CD4-positive, alpha-beta T cell (primary cell): ENCODE measurements at regions not wholly inside any gene's neighbourhood (a gene's known extent, or its start where the extent isn't known, plus 50 kb on each side); places are given as distances from the start of the nearest gene placed in this dataset.

Experiments
- ATAC-seq: fragments of 200-7000 bp; cut with Tn5 transposase; one replicate; pipeline ENCODE4 v1.10.0; 2022; ENCODE audit warnings: mild to moderate bottlenecking; ENCODE audit not compliant: poor library complexity
- CTCF ChIA-PET: fragments of 350-600 bp; sonication (Branson Sonifier 250); formaldehyde crosslinking; loops from one replicate; lab custom pipeline; 2021; ENCODE audit warnings: antibody characterized with exemption, inconsistent platforms; lab: Charles Lee
- POLR2A ChIA-PET: fragments of 350-600 bp; sonication (Branson Sonifier 250); formaldehyde crosslinking; loops from one replicate; lab custom pipeline; 2021; ENCODE audit warnings: antibody characterized with exemption, inconsistent platforms; lab: Charles Lee
- DNase-seq, 14 experiments: peaks; one replicate each; pipeline ENCODE4 v3.0.0-alpha.2; 2013 to 2020; ENCODE audit warnings: mixed read lengths in 2 of 14
- H3K27ac ChIP-seq, 2 donors: one replicate each; pipeline versions ENCODE4 v1.5.1 to v1.7.0; 2013; ENCODE audit warnings: low read length in 2 of 2, low read depth in 1 of 2, mild to moderate bottlenecking in 1 of 2
- H3K27me3 ChIP-seq, 2 experiments: 1 replicate in 1 of 2; 2 replicates in 1 of 2; pipeline versions ENCODE4 v1.6.1 to v1.7.0; 2013; ENCODE audit warnings: low read length in 2 of 2, control low read depth in 1 of 2, mild to moderate bottlenecking in 1 of 2, moderate library complexity in 1 of 2; ENCODE audit not compliant: insufficient read depth in 2 of 2, control insufficient read depth in 1 of 2
- H3K36me3 ChIP-seq: one replicate; pipeline ENCODE4 v1.6.1; 2013; ENCODE audit warnings: low read length, control low read depth; ENCODE audit not compliant: insufficient read depth
- H3K4me1 ChIP-seq: one replicate; pipeline ENCODE4 v1.6.1; 2013; ENCODE audit warnings: low read length, control low read depth; ENCODE audit not compliant: insufficient read depth
- H3K4me3 ChIP-seq: one replicate; pipeline ENCODE4 v1.5.1; 2013; ENCODE audit warnings: mild to moderate bottlenecking, low read length, moderate library complexity
- H3K9me3 ChIP-seq, 2 experiments: 1 replicate in 1 of 2; 2 replicates in 1 of 2; pipeline versions ENCODE4 v1.6.1 to v1.7.0; 2013; ENCODE audit warnings: low read length in 2 of 2, mild to moderate bottlenecking in 2 of 2, control low read depth in 1 of 2, moderate library complexity in 1 of 2; ENCODE audit not compliant: control insufficient read depth in 1 of 2, insufficient read depth in 1 of 2
- H3K27ac Mint-ChIP-seq: one replicate; pipeline ENCODE4 v1.8.0; 2020; ENCODE audit warnings: mixed read lengths
- H3K27me3 Mint-ChIP-seq: one replicate; pipeline ENCODE4 v1.8.0; 2021; ENCODE audit warnings: mixed read lengths
- H3K36me3 Mint-ChIP-seq: one replicate; pipeline ENCODE4 v1.8.0; 2021; ENCODE audit warnings: low read depth, mixed read lengths
- H3K4me1 Mint-ChIP-seq: one replicate; pipeline ENCODE4 v1.8.0; 2021; ENCODE audit warnings: low read depth, mixed read lengths
- H3K4me3 Mint-ChIP-seq: one replicate; pipeline ENCODE4 v1.8.0; 2020; ENCODE audit warnings: mild to moderate bottlenecking, mixed read lengths
- H3K9me3 Mint-ChIP-seq: one replicate; pipeline ENCODE4 v1.8.0; 2020; ENCODE audit warnings: mixed read lengths
- intact Hi-C, 2 experiments: fragments of 100-400 bp; cut with DNase I in 1 of 2; cut with micrococcal nuclease in 1 of 2; formaldehyde crosslinking; loops; one replicate each; pipeline versions ENCODE4 v1.15.1 to v1.9.0; 2023 to 2025; cut with DNase I, micrococcal nuclease
- TF ChIP-seq, protein P1 (sequence below): fragments of 200-600 bp; IDR thresholded peaks from one replicate; pipeline ENCODE4 v1.8.0; 2022; ENCODE audit warnings: antibody characterized with exemption, mild to moderate bottlenecking

DNA sequence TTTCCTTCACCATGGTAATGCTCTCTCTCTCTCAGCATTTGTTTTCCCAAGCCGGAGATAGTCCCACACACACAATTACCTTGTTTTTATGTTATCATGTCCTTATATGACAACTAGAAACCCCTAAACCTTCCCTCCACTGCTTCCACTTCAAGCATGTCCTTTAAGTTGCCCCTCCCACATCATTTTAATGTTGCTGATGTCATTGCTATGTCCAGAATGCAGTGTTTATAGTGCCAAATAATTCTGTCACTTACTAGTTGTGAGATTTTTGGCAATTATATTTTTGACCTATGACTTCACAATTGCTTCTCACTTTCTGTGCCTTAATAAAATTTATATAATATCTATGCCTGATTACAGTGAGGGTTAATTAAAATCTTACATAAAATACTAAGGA lies 645.9 kb downstream of the XPNPEP1 start:
- no peak overlapping the region for H3K27ac Mint-ChIP-seq
- TF ChIP-seq, protein P1, sequence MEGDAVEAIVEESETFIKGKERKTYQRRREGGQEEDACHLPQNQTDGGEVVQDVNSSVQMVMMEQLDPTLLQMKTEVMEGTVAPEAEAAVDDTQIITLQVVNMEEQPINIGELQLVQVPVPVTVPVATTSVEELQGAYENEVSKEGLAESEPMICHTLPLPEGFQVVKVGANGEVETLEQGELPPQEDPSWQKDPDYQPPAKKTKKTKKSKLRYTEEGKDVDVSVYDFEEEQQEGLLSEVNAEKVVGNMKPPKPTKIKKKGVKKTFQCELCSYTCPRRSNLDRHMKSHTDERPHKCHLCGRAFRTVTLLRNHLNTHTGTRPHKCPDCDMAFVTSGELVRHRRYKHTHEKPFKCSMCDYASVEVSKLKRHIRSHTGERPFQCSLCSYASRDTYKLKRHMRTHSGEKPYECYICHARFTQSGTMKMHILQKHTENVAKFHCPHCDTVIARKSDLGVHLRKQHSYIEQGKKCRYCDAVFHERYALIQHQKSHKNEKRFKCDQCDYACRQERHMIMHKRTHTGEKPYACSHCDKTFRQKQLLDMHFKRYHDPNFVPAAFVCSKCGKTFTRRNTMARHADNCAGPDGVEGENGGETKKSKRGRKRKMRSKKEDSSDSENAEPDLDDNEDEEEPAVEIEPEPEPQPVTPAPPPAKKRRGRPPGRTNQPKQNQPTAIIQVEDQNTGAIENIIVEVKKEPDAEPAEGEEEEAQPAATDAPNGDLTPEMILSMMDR: no peak
- intact Hi-C loops: no loop called here
- Histone ChIP-seq H3K9me3 (no peaks in the 10 kb centered on the region), H3K4me1 (no peaks in the 10 kb centered on the region), H3K4me3 (no peak overlapping the region), H3K27ac (no peak overlapping the region), H3K36me3 (no peaks in the 10 kb centered on the region), H3K27me3 (no peaks in the 10 kb centered on the region)
- ATAC-seq: no peak
- ChIA-PET CTCF (no interaction called here), POLR2A (no interaction called here)
- no peaks in the 10 kb centered on the region for H3K36me3 Mint-ChIP-seq
- H3K27me3 Mint-ChIP-seq: no peaks in the 10 kb centered on the region
- no peak for DNase-seq
- no peak overlapping the region for H3K4me3 Mint-ChIP-seq
- H3K4me1 Mint-ChIP-seq: no peaks in the 10 kb centered on the region
- no peaks in the 10 kb centered on the region for H3K9me3 Mint-ChIP-seq

DNA sequence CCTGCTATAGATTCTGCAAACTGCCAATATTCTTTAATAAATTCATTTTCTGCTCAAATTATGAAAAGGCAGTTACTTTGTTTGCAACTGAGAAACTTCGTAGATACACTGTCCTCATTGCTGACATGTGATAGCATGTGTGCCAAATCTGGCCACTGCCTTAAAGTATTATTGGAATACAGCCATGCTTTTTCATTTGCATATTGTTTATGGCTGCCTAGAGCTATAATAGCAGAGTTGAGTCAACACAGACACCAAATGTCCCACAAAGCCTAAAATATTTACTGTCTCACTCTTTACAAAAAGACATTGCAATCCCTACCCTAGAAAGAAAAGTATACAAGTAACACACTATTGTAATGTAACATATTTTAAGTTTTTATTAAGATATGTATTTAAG lies 647.4 kb downstream of the XPNPEP1 start:
- Mint-ChIP-seq H3K4me3 (no peak overlapping the region), H3K27ac (no peak overlapping the region), H3K27me3 (no peaks in the 10 kb centered on the region), H3K9me3 (no peaks in the 10 kb centered on the region), H3K4me1 (no peaks in the 10 kb centered on the region), H3K36me3 (no peaks in the 10 kb centered on the region)
- H3K27ac ChIP-seq: no peak overlapping the region
- H3K27me3 ChIP-seq: no peaks in the 10 kb centered on the region
- intact Hi-C loops: no loop called here
- no peak for ATAC-seq
- H3K4me3 ChIP-seq: no peak overlapping the region
- TF ChIP-seq, protein P1: no peak
- H3K4me1 ChIP-seq: no peaks in the 10 kb centered on the region
- CTCF ChIA-PET: no interaction called here
- no peak for DNase-seq
- POLR2A ChIA-PET: no interaction called here
- no peaks in the 10 kb centered on the region for H3K36me3 ChIP-seq
- H3K9me3 ChIP-seq: no peaks in the 10 kb centered on the region

DNA sequence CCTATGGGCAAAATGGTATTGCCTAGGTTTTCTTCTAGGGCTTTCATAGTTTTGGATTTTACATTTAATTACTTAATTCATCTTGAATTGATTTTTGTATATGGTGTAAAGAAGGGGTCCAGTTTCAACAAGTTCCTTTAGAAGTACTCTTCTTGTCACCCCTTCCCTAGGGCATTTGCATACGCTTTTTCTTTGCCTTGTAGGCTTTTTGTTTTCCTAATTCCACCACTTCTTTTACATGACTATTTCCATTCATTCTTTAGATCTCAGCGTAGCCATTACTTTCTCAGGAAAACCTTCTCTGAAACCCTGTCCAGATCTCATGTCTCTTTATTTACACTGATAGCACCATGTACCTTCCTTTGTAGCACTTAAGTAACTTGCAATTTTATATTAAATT lies 648.6 kb downstream of the XPNPEP1 start:
- no peak overlapping the region for H3K4me3 Mint-ChIP-seq
- no peaks in the 10 kb centered on the region for H3K27me3 Mint-ChIP-seq
- CTCF ChIA-PET: no interaction called here
- POLR2A ChIA-PET: no interaction called here
- no peaks in the 10 kb centered on the region for H3K36me3 ChIP-seq
- H3K36me3 Mint-ChIP-seq: no peaks in the 10 kb centered on the region
- TF ChIP-seq, protein P1: no peak
- H3K4me1 Mint-ChIP-seq: no peaks in the 10 kb centered on the region
- H3K9me3 ChIP-seq: no peaks in the 10 kb centered on the region
- ATAC-seq (no peak), DNase-seq (no peak)
- H3K27ac Mint-ChIP-seq: no peak overlapping the region
- no peak overlapping the region for H3K4me3 ChIP-seq
- no peaks in the 10 kb centered on the region for H3K4me1 ChIP-seq
- intact Hi-C loops: no loop called here
- H3K9me3 Mint-ChIP-seq: no peaks in the 10 kb centered on the region
- H3K27me3 ChIP-seq: no peaks in the 10 kb centered on the region
- no peak overlapping the region for H3K27ac ChIP-seq
